CD4-positive, alpha-beta T cell (primary cell): ENCODE measurements at regions not wholly inside any gene's neighbourhood (a gene's known extent, or its start where the extent isn't known, plus 50 kb on each side); places are given as distances from the start of the nearest gene placed in this dataset.

Experiments used
- ATAC-seq: fragments of 200-7000 bp; cut with Tn5 transposase; one replicate; pipeline ENCODE4 v1.10.0; 2022; ENCODE audit warnings: mild to moderate bottlenecking; ENCODE audit not compliant: poor library complexity
- CTCF ChIA-PET: fragments of 350-600 bp; sonication (Branson Sonifier 250); formaldehyde crosslinking; loops from one replicate; lab custom pipeline; 2021; ENCODE audit warnings: antibody characterized with exemption, inconsistent platforms; lab: Charles Lee
- POLR2A ChIA-PET: fragments of 350-600 bp; sonication (Branson Sonifier 250); formaldehyde crosslinking; loops from one replicate; lab custom pipeline; 2021; ENCODE audit warnings: antibody characterized with exemption, inconsistent platforms; lab: Charles Lee
- DNase-seq, 14 experiments: peaks; one replicate each; pipeline ENCODE4 v3.0.0-alpha.2; 2013 to 2020; ENCODE audit warnings: mixed read lengths in 2 of 14
- H3K27ac ChIP-seq, 2 donors: one replicate each; pipeline versions ENCODE4 v1.5.1 to v1.7.0; 2013; ENCODE audit warnings: low read length in 2 of 2, low read depth in 1 of 2, mild to moderate bottlenecking in 1 of 2
- H3K27me3 ChIP-seq, 2 experiments: 1 replicate in 1 of 2; 2 replicates in 1 of 2; pipeline versions ENCODE4 v1.6.1 to v1.7.0; 2013; ENCODE audit warnings: low read length in 2 of 2, control low read depth in 1 of 2, mild to moderate bottlenecking in 1 of 2, moderate library complexity in 1 of 2; ENCODE audit not compliant: insufficient read depth in 2 of 2, control insufficient read depth in 1 of 2
- H3K36me3 ChIP-seq: one replicate; pipeline ENCODE4 v1.6.1; 2013; ENCODE audit warnings: low read length, control low read depth; ENCODE audit not compliant: insufficient read depth
- H3K4me1 ChIP-seq: one replicate; pipeline ENCODE4 v1.6.1; 2013; ENCODE audit warnings: low read length, control low read depth; ENCODE audit not compliant: insufficient read depth
- H3K4me3 ChIP-seq: one replicate; pipeline ENCODE4 v1.5.1; 2013; ENCODE audit warnings: mild to moderate bottlenecking, low read length, moderate library complexity
- H3K9me3 ChIP-seq, 2 experiments: 1 replicate in 1 of 2; 2 replicates in 1 of 2; pipeline versions ENCODE4 v1.6.1 to v1.7.0; 2013; ENCODE audit warnings: low read length in 2 of 2, mild to moderate bottlenecking in 2 of 2, control low read depth in 1 of 2, moderate library complexity in 1 of 2; ENCODE audit not compliant: control insufficient read depth in 1 of 2, insufficient read depth in 1 of 2
- H3K27ac Mint-ChIP-seq: one replicate; pipeline ENCODE4 v1.8.0; 2020; ENCODE audit warnings: mixed read lengths
- H3K27me3 Mint-ChIP-seq: one replicate; pipeline ENCODE4 v1.8.0; 2021; ENCODE audit warnings: mixed read lengths
- H3K36me3 Mint-ChIP-seq: one replicate; pipeline ENCODE4 v1.8.0; 2021; ENCODE audit warnings: low read depth, mixed read lengths
- H3K4me1 Mint-ChIP-seq: one replicate; pipeline ENCODE4 v1.8.0; 2021; ENCODE audit warnings: low read depth, mixed read lengths
- H3K4me3 Mint-ChIP-seq: one replicate; pipeline ENCODE4 v1.8.0; 2020; ENCODE audit warnings: mild to moderate bottlenecking, mixed read lengths
- H3K9me3 Mint-ChIP-seq: one replicate; pipeline ENCODE4 v1.8.0; 2020; ENCODE audit warnings: mixed read lengths
- intact Hi-C, 2 experiments: fragments of 100-400 bp; cut with DNase I in 1 of 2; cut with micrococcal nuclease in 1 of 2; formaldehyde crosslinking; loops; one replicate each; pipeline versions ENCODE4 v1.15.1 to v1.9.0; 2023 to 2025; cut with DNase I, micrococcal nuclease
- TF ChIP-seq, protein P1 (sequence below): fragments of 200-600 bp; IDR thresholded peaks from one replicate; pipeline ENCODE4 v1.8.0; 2022; ENCODE audit warnings: antibody characterized with exemption, mild to moderate bottlenecking

DNA sequence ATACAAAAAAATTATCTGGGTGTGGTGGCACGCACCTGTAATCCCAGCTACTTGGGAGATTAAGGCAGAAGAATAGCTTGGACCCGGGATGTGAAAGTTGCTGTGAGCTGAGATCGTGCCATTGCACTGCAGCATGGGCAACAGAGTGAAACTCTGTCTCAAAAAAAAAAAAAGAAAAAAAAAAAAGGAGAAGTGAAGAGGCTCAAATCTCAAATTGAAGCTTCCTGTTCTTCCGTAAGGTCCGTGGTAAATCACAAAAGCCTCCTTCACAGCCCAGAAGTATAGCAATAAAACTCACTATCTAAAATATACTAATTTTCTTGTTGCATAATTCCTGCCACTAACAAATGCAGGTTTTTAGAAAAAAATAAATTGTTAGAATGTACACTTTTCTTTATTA lies 498.2 kb upstream of the BRINP3 start:
- H3K36me3 ChIP-seq = no peaks in the 10 kb centered on the region
- H3K27ac ChIP-seq = no peak overlapping the region
- no peak overlapping the region for H3K4me3 ChIP-seq
- ATAC-seq = no peak
- no peaks in the 10 kb centered on the region for H3K27me3 ChIP-seq
- H3K27ac Mint-ChIP-seq = no peak overlapping the region
- no peak for DNase-seq
- TF ChIP-seq, protein P1, sequence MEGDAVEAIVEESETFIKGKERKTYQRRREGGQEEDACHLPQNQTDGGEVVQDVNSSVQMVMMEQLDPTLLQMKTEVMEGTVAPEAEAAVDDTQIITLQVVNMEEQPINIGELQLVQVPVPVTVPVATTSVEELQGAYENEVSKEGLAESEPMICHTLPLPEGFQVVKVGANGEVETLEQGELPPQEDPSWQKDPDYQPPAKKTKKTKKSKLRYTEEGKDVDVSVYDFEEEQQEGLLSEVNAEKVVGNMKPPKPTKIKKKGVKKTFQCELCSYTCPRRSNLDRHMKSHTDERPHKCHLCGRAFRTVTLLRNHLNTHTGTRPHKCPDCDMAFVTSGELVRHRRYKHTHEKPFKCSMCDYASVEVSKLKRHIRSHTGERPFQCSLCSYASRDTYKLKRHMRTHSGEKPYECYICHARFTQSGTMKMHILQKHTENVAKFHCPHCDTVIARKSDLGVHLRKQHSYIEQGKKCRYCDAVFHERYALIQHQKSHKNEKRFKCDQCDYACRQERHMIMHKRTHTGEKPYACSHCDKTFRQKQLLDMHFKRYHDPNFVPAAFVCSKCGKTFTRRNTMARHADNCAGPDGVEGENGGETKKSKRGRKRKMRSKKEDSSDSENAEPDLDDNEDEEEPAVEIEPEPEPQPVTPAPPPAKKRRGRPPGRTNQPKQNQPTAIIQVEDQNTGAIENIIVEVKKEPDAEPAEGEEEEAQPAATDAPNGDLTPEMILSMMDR = no peak
- H3K4me3 Mint-ChIP-seq = no peak overlapping the region
- ChIA-PET CTCF (no interaction called here), POLR2A (no interaction called here)
- no peaks in the 10 kb centered on the region for H3K9me3 Mint-ChIP-seq
- H3K9me3 ChIP-seq = peaks cover 4% of the 10 kb centered on the region in 2 experiments
- no peaks in the 10 kb centered on the region for H3K27me3 Mint-ChIP-seq
- no peaks in the 10 kb centered on the region for H3K36me3 Mint-ChIP-seq
- H3K4me1 ChIP-seq = no peaks in the 10 kb centered on the region
- H3K4me1 Mint-ChIP-seq = no peaks in the 10 kb centered on the region
- intact Hi-C loops = no loop called here

DNA sequence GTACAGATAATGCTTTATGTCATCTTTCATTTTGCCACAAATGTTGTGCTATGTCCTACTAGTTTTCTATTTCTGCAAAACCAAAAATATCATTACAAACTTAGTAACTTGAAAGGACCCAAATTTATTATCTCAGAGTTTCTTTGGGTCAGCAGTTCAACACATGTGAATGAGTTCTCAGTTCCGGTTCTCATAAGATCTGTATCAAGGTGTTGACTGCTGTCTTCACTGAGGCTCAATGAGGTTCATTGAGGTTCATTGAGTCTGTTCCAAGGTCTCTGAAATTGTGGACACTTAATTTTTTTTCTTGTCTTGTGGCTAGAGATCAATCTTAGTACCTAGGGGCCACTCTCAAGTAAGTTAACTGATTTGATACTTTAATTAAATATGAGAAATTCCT lies 525.1 kb upstream of the BRINP3 start:
- Mint-ChIP-seq H3K27me3 (no peaks in the 10 kb centered on the region), H3K27ac (no peak overlapping the region), H3K4me3 (no peak overlapping the region), H3K9me3 (peaks cover 11% of the 10 kb centered on the region), H3K36me3 (no peaks in the 10 kb centered on the region), H3K4me1 (no peaks in the 10 kb centered on the region)
- Histone ChIP-seq H3K27ac (no peak overlapping the region), H3K36me3 (no peaks in the 10 kb centered on the region), H3K4me1 (no peaks in the 10 kb centered on the region), H3K27me3 (no peaks in the 10 kb centered on the region), H3K4me3 (no peak overlapping the region), H3K9me3 (peaks cover 0 to 8% of the 10 kb centered on the region in 2 experiments)
- intact Hi-C loops = no loop called here
- ChIA-PET CTCF (no interaction called here), POLR2A (no interaction called here)
- ATAC-seq (no peak), DNase-seq (no peak)
- TF ChIP-seq, protein P1 = no peak

- Mint-ChIP-seq H3K4me1 (no peaks in the 10 kb centered on the region), H3K36me3 (no peaks in the 10 kb centered on the region), H3K27ac (no peak overlapping the region), H3K27me3 (no peaks in the 10 kb centered on the region), H3K4me3 (no peak overlapping the region), H3K9me3 (peaks cover 5% of the 10 kb centered on the region)
- TF ChIP-seq, protein P1 = no peak
- Histone ChIP-seq H3K4me1 (no peaks in the 10 kb centered on the region), H3K36me3 (no peaks in the 10 kb centered on the region), H3K27ac (no peak overlapping the region), H3K9me3 (peaks cover 7 to 10% of the 10 kb centered on the region in 2 experiments), H3K27me3 (no peaks in the 10 kb centered on the region), H3K4me3 (no peak overlapping the region)
- CTCF ChIA-PET = no interaction called here
- no peak for ATAC-seq
- no peak for DNase-seq
- intact Hi-C loops = no loop called here
- POLR2A ChIA-PET = no interaction called here
These were observed 539.1 kb upstream of the BRINP3 start for GRCh38 chr1:191016765-191017164.
